Heart left ventricle (tissue), 13 donors: ENCODE measurements at regions not wholly inside any gene's neighbourhood (a gene's known extent, or its start where the extent isn't known, plus 50 kb on each side); places are given as distances from the start of the nearest gene placed in this dataset.

ENCODE experiments used
- CTCF ChIP-seq, 12 donors: fragments of 200-600 bp; sonication (generic) in 4 of 12; IDR thresholded peaks; one replicate each; pipeline versions ENCODE4 v1.5.0 to v1.8.0; 2018 to 2022; ENCODE audit warnings: antibody characterized with exemption in 12 of 12, mild to moderate bottlenecking in 5 of 12
- POLR2A ChIP-seq, 2 donors: fragments of 450-650 bp; IDR thresholded peaks; one replicate each; pipeline ENCODE4 v1.6.1; 2017; ENCODE audit warnings: antibody characterized with exemption in 2 of 2, mild to moderate bottlenecking in 2 of 2, moderate library complexity in 2 of 2
- donor health status: ischemic (EF 13 %, LVEDD 7.1; RV severe dilation, severe dysfunction).
- donor health status: DM: no; HTN: yes; CAD: no.
- donor health status: DM: no; HTN: no; CAD: no.
- donor health status: ischemic (EF 25% LVEDD 6.9; RV normal size, moderate dysfunction).
- donor health status: ischemic (EF 25% LVEDD 5.7; RV mildly dilated, moderate dysfunction).
- donor health status: ischemic (EF 35%, LVEDD 5.7; RV mildly dilated, moderate dysfunction).
- donor health status: nonischemic (EF 11% LVEDD 7.7; RV severe dilation, severe dysfunction).
- donor health status: DM: yes; HTN: yes; CAD: no.
- donor health status: PGD.
- donor health status: ischemic (EF 29% LVEDD 5.4; RV normal size, mild dysfunction).
- donor health status: nonischemic (EF 23%, LVEDD 6.1; RV moderate dilation, normal function).

GRCh38 chr11:96621161-96621560 lies 231.3 kb downstream of the JRKL start:
- TF ChIP-seq CTCF (IDR thresholded peaks at IDR 0.05) (no peak), POLR2A (IDR thresholded peaks at IDR 0.05) (no peak)
